ENCODE measurements at regions not wholly inside any gene's neighbourhood (a gene's known extent, or its start where the extent isn't known, plus 50 kb on each side); places are given as distances from the start of the nearest gene placed in this dataset.

- no peak for DNase-seq
Measured at GRCh38 chr1:168386492-168386891, 105.8 kb downstream of the TBX19 start.

DNA sequence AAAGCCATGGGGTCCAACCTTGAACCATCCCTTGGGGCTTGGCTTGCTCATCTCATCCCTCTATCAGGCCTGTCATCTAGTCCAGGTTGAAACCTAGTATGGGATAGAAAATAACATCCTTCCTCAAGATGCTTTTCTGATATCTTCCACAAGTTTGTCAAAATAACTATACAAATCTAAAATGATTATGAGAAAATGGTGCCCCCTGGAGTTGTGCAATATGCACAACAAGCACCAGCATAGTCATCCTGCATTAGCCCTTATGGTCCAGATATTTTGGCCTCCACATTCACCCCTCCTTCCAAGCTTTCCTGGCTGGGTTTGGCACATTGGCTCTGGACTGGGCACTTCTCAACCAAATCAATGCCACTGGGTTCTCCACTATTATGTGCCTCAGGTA lies 101.2 kb downstream of the TBX19 start:
- no peak for DNase-seq

- no peak for DNase-seq
Measured at GRCh38 chr1:168380945-168381344, 100.3 kb downstream of the TBX19 start.

DNA sequence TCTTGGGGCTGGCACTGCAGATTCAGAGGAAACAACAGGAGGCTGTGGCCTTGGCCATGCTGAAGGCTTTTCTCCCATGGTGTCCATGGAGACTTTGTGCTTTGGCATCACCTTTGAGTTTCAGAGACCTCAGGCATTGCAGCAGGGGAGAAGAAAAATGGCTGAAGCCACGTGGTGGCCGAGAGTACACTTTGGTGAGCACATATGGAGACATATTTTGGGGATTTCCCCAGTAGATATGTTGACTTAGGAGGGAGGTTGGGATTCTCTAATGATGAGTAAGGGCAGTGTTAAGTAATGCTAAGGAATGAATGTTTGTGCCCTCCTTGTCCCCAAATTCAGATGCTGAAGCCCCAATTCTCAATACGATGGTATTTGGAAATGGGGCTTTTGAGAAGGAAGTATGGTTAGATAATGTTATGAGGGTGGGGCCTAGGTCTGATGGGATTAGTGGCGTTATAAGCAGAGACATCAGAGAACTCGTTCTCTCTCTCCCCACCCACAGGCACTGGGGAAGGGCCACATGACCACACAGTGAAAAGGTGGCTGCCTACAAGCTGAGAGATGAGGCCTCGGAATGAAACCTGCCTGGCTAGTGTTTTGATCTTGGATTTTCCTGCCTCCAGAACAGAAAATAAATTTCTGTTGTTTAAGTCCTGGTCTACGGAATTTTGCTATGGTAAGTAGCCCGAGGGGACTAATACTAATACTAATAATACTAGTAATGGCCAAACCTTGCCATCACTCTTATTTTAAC lies 98.6 kb downstream of the TBX19 start:
- DNase-seq = peak; percentile 26

DNA sequence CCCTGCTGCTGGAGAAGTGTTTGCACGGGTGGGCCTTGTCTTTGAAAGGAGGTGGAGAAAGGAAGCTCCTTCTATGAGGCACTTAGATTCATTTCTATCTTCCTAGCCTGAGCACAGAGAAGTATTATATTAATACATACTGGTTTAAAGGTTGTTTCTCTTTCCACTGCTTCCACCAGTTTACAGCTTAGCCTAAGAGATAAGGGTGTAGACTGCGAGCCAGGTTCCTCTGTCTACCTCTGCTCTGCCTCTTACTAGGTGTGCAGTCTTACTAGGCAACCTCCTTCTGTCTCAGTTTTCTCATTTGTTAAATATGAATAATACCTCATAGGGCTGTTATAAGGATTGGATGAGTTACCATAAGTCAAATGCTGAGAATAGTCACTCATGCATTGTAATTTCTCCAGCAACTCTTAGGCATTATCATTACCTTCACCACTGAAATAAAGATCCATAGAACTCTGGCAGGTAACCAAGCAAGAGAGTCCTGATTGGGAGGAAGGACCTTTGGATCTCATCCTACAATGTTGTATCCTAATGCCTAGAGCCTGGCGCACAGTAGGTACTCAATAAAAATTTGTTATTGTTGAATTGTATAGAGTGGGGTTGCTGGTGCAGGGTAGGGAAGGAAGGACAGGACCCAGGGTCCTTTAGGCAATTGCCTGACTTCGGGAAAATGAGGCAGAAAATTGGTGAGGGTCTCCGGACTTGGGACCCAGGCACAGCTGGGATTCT lies 95.1 kb downstream of the TBX19 start:
- DNase-seq = no peak

- DNase-seq = no peak
Measured at GRCh38 chr1:168374566-168374965, 93.9 kb downstream of the TBX19 start.

DNA sequence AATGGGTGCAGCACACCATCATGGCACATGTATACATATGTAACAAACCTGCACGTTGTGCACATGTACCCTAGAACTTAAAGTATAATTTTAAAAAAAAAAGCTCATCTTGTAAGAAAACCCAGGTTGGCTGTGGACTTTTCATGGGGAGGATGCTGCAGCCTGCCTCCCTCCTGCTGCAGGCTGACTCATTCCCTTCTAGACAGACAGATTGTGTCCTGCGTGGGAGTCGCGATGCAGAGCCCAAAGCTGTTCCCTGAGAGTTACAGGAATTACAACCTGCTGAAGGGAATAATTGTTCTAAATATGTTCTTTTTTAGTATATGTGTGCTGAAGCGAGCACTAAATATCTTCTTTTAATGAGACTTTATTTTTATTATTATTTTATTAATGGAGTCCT lies 93.2 kb downstream of the TBX19 start:
- no peak for DNase-seq

DNA sequence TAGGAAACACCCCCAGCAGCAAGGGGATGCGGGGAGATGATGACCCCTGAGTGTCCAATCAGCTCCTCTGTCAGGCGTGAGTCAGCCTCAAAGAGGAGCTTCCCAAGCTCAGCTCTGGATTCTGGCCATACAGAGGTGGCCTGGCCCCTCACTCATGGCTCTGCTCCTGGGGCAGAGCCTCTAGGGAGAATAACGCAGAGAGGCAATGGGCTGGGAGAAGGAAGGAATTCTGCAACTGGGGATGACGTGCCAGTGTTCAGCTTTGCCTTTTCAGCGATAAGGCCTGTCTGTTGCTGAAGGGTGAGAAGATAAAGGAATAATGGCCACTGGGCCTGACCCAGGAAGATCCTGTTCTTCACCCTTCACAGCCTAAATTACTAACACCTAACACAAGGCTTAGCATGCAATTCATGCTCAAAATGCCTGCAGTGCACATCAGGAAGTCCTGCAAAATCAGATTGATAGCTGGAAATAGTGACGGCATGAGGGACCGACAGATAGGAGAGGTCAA lies 92.2 kb downstream of the TBX19 start:
- no peak for DNase-seq

GRCh38 chr1:168372307-168372706 lies 91.6 kb downstream of the TBX19 start:
- DNase-seq = no peak

DNA sequence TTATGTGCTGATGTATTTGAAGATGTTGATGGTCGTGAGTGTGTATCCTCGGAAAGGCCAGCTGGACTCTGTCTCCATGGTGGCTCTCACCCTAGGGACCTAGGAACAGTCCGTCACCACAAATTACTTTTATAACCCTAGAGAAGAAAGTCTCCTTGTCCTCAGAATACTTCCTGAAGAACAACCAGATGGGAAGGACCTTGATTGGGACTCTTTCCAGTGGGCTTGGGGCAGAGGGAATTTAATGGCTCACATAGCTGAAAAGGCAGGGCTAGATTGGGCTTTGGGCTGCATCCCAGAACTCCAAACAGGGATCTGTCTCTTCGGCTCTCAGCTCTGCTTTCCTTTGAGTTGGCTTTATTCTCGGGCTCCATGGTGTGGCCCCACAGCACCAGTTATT lies 90.8 kb downstream of the TBX19 start:
- no peak for DNase-seq

DNA sequence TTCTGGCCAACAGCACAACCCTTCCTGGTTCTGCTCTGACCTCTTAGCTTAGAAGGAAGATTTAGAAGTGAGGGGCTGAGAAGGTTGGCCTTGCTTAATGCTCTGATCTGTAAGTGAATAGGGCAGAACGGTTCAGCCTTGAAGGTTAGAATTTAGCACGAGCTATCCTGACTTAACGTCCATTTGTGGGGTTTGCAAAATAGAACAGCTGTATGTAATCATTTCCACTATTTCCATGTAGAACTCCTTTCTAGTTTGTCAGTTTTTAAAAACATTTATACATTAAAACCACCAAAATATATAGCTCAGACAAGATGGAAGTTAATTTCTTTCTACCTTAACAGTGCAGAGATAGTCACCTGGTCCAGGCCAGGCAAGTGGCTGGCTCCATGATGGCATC lies 89.9 kb downstream of the TBX19 start:
- DNase-seq = no peak

GRCh38 chr1:168369655-168370054 lies 89.0 kb downstream of the TBX19 start:
- no peak for DNase-seq

DNA sequence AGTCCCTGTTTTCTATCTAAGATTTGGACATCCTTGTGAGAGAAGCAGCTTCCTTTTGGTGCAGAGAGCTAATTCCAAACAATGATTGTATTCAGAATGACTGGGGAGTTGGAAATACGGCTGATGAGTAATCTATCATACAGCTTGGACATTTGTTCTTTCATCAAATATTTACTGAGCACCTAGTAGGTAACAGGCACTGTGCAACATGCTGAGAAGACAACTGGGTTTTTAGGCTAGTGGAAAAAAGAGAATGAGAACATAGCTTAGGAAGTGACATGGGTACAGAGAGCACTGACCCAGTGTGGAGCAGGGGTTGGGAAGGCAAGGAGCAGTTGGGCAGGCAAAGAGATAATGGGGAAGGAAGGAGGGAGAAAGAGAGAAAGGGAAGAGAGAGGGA lies 87.5 kb downstream of the TBX19 start:
- no peak for DNase-seq

GRCh38 chr1:168365719-168366479 lies 85.2 kb downstream of the TBX19 start:
- DNase-seq = no peak
